IMR-90 (cell line): ENCODE measurements at regions not wholly inside any gene's neighbourhood (a gene's known extent, or its start where the extent isn't known, plus 50 kb on each side); places are given as distances from the start of the nearest gene placed in this dataset.

Source experiments
- ATAC-seq: fragments of 200-7000 bp; cut with Tn5 transposase; 2 replicates; pipeline ENCODE4 v1.9.1; 2020; ENCODE audit warnings: low read depth, mild to moderate bottlenecking, moderate library complexity
- BruUV-seq: library from RNA; stranded (reverse); fragments of 400-500 nt; replicated peaks from 2 replicates; lab custom pipeline; 2021; lab: Mats Ljungman, UMichigan
- CTCF ChIA-PET: fragments of 300-600 bp; formaldehyde crosslinking; extraction: SDS; loops from one replicate; lab custom pipeline; 2021; ENCODE audit warnings: antibody characterized with exemption; lab: Yijun Ruan, JAX
- POLR2A ChIA-PET: fragments of 300-600 bp; sonication (Branson Sonifier 250); formaldehyde crosslinking; loops from one replicate; lab custom pipeline; 2022; ENCODE audit warnings: antibody characterized with exemption; ENCODE audit not compliant: unreplicated experiment; lab: Charles Lee
- DNase-seq: peaks from one replicate; pipeline ENCODE4 v3.0.0; 2013
- H2AFZ ChIP-seq: replicated peaks from 2 replicates; pipeline ENCODE3; 2013; ENCODE audit warnings: low read length, mild to moderate bottlenecking; ENCODE audit not compliant: poor library complexity
- H2AK5ac ChIP-seq: 2 replicates; pipeline ENCODE4 v1.6.1; 2013; ENCODE audit warnings: low read depth, low read length, inconsistent platforms
- H2AK9ac ChIP-seq: replicated peaks from 2 replicates; pipeline ENCODE3; 2013; ENCODE audit warnings: mild to moderate bottlenecking, low read depth, low read length, moderate library complexity; ENCODE audit not compliant: poor library complexity
- H2BK120ac ChIP-seq: 2 replicates; pipeline ENCODE4 v1.6.1; 2013; ENCODE audit warnings: low read depth, low read length, inconsistent platforms
- H2BK15ac ChIP-seq: 3 replicates; pipeline ENCODE4 v1.6.1; 2013; ENCODE audit warnings: low read depth, low read length, inconsistent platforms
- H2BK20ac ChIP-seq: 2 replicates; pipeline ENCODE4 v1.6.1; 2013; ENCODE audit warnings: low read depth, mild to moderate bottlenecking, inconsistent platforms, low read length, moderate library complexity
- H2BK5ac ChIP-seq: 2 replicates; pipeline ENCODE4 v1.6.1; 2013; ENCODE audit warnings: mild to moderate bottlenecking, low read depth, low read length, inconsistent platforms; ENCODE audit not compliant: poor library complexity, severe bottlenecking
- H3K14ac ChIP-seq: replicated peaks from 2 replicates; pipeline ENCODE4 v1.6.1; 2013; ENCODE audit warnings: low read depth, low read length, inconsistent platforms
- H3K18ac ChIP-seq: 2 replicates; pipeline ENCODE4 v1.6.1; 2013; ENCODE audit warnings: low read depth, low read length, control low read depth
- H3K23ac ChIP-seq: 2 replicates; pipeline ENCODE4 v1.6.1; 2013; ENCODE audit warnings: low read depth, low read length, inconsistent platforms
- H3K27ac ChIP-seq: 2 replicates; pipeline ENCODE4 v1.5.1; 2013; ENCODE audit warnings: mild to moderate bottlenecking, control low read depth, low read length; ENCODE audit not compliant: insufficient read depth
- H3K27me3 ChIP-seq: 2 replicates; pipeline ENCODE4 v1.6.1; 2013; ENCODE audit warnings: low read length; ENCODE audit not compliant: control insufficient read depth, insufficient read depth
- H3K36me3 ChIP-seq: 2 replicates; pipeline ENCODE4 v1.6.1; 2013; ENCODE audit warnings: low read length, mixed read lengths; ENCODE audit not compliant: control insufficient read depth, insufficient read depth
- H3K4ac ChIP-seq: 2 replicates; pipeline ENCODE4 v1.6.1; 2013; ENCODE audit warnings: low read depth, low read length, inconsistent platforms
- H3K4me1 ChIP-seq: 2 replicates; pipeline ENCODE4 v1.6.1; 2013; ENCODE audit warnings: low read length, mixed read lengths; ENCODE audit not compliant: control insufficient read depth, insufficient read depth
- H3K4me2 ChIP-seq: 2 replicates; pipeline ENCODE4 v1.6.1; 2013; ENCODE audit warnings: low read depth, mild to moderate bottlenecking, control low read depth, low read length, moderate library complexity
- H3K4me3 ChIP-seq: 2 replicates; pipeline ENCODE4 v1.5.1; 2013; ENCODE audit warnings: low read depth, mild to moderate bottlenecking, control low read depth, low read length, moderate library complexity; ENCODE audit not compliant: insufficient read depth
- H3K56ac ChIP-seq: 2 replicates; pipeline ENCODE4 v1.6.1; 2013; ENCODE audit warnings: low read length, inconsistent platforms; ENCODE audit not compliant: insufficient read depth; ENCODE audit errors: extremely low read depth
- H3K79me1 ChIP-seq, 2 experiments: 2 replicates each; pipeline ENCODE4 v1.6.1; 2013; ENCODE audit warnings: low read length in 2 of 2, inconsistent platforms in 1 of 2, low read depth in 1 of 2
- H3K9ac ChIP-seq: 2 replicates; pipeline ENCODE4 v1.6.1; 2013; ENCODE audit warnings: low read depth, low read length, control low read depth
- H3K9me1 ChIP-seq: 2 replicates; pipeline ENCODE4 v1.6.1; 2013; ENCODE audit warnings: low read length, inconsistent platforms; ENCODE audit not compliant: insufficient read depth
- H3K9me3 ChIP-seq: 2 replicates; pipeline ENCODE4 v1.6.1; 2013; ENCODE audit warnings: low read length; ENCODE audit not compliant: control insufficient read depth, insufficient read depth
- H4K20me1 ChIP-seq: 2 replicates; pipeline ENCODE4 v1.6.1; 2013; ENCODE audit warnings: low read length, inconsistent platforms; ENCODE audit not compliant: insufficient read depth
- H4K5ac ChIP-seq: 2 replicates; pipeline ENCODE4 v1.6.1; 2013; ENCODE audit warnings: mild to moderate bottlenecking, low read depth, low read length, control low read depth
- H4K8ac ChIP-seq, 2 experiments: 2 replicates each; pipeline ENCODE4 v1.6.1; 2013; ENCODE audit warnings: low read depth in 2 of 2, low read length in 2 of 2, control low read depth in 1 of 2, inconsistent platforms in 1 of 2
- H4K91ac ChIP-seq: 2 replicates; pipeline ENCODE4 v1.6.1; 2013; ENCODE audit warnings: low read depth, low read length, inconsistent platforms; ENCODE audit not compliant: insufficient read depth
- CEBPB ChIP-seq: IDR thresholded peaks from 2 replicates; pipeline ENCODE4 v1.6.1; 2012; ENCODE audit warnings: low read depth, low read length, improper control_type of control experiment
- CHD1 ChIP-seq: IDR thresholded peaks from 2 replicates; pipeline ENCODE4 v1.6.1; 2012; ENCODE audit warnings: low read depth, low read length, improper control_type of control experiment
- FOS ChIP-seq: fragments of 150-350 bp; IDR thresholded peaks from 2 replicates; pipeline ENCODE4 v1.6.1; 2016; ENCODE audit warnings: low read depth, low read length
- MAZ ChIP-seq: IDR thresholded peaks from 2 replicates; pipeline ENCODE4 v1.6.1; 2012; ENCODE audit warnings: low read depth, mild to moderate bottlenecking, low read length, improper control_type of control experiment, moderate library complexity, borderline replicate concordance
- NFE2L2 ChIP-seq: fragments of 150-350 bp; IDR thresholded peaks from 2 replicates; pipeline ENCODE4 v1.6.1; 2016; ENCODE audit warnings: low read depth, mild to moderate bottlenecking, low read length
- POLR2A ChIP-seq: IDR thresholded peaks from 2 replicates; pipeline ENCODE4 v1.6.1; 2012; ENCODE audit warnings: mild to moderate bottlenecking, low read depth, low read length
- RAD21 ChIP-seq: IDR thresholded peaks from 2 replicates; pipeline ENCODE4 v1.6.1; 2012; ENCODE audit warnings: low read length, improper control_type of control experiment
- WGBS, 2 experiments: methylation state at CpG; one replicate each; pipeline versions ENCODE4 v1.1.5 to v1.1.7; 2013; ENCODE audit warnings: missing lambda C conversion rate in 2 of 2; ENCODE audit not compliant: insufficient read length in 1 of 2; ENCODE audit errors: extremely low coverage in 2 of 2; 5-methylcytosine and 5-hydroxymethylcytosine counted together
- dilution Hi-C: fragments of 300-500 bp; cut with HindIII; formaldehyde crosslinking; loops from one replicate; pipeline ENCODE4 v1.14.3; 2018; ENCODE audit warnings: low sequenced_read_pairs; ENCODE audit not compliant: unreplicated experiment
- in situ Hi-C: fragments of 300-500 bp; cut with MboI; formaldehyde crosslinking; loops from 3 replicates; pipeline ENCODE4 v1.14.3; 2019; ENCODE audit warnings: low sequenced_read_pairs, inconsistent platforms, mixed read lengths
- intact Hi-C: fragments of 100-400 bp; cut with micrococcal nuclease; formaldehyde crosslinking; loops from 2 replicates; pipeline ENCODE4 v1.10.0; 2022
- TF ChIP-seq, protein P1 (sequence below): fragments of 150-350 bp; IDR thresholded peaks from 2 replicates; pipeline ENCODE4 v1.6.1; 2017; ENCODE audit warnings: mild to moderate bottlenecking, antibody characterized with exemption, low read length, low read depth

DNA sequence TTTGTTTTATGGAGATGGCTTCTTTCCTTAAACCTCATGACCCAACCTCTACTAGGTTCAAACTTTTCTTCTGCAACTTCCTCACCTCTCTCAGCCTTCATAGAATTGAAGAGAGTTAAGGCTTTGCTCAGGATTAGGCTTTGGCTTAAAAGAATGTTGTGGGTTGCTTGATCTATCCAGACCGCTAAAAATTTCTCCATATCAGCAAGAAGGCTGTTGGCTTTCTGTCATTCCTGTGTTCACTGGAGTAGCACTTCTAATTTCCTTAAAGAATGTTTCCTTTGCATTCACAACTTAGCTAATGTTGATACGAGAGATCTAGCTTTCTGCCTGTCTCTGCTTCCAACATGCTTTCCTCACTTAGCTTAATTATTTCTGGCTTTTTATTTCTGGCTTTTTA is 58.1 kb upstream of the KYNU start:
- Histone ChIP-seq H3K36me3 (no peaks in the 10 kb centered on the region), H4K5ac (no peak overlapping the region), H3K27me3 (no peaks in the 10 kb centered on the region), H2AK9ac (no peak overlapping the region), H3K9ac (no peak overlapping the region), H3K14ac (no peak overlapping the region), H3K9me1 (no peaks in the 10 kb centered on the region), H4K91ac (no peak overlapping the region), H2AK5ac (no peak overlapping the region), H2BK5ac (no peak overlapping the region), H2BK120ac (no peak overlapping the region), H2AFZ (no peak overlapping the region), H2BK15ac (no peak overlapping the region), H2BK20ac (no peak overlapping the region), H4K8ac (no peak overlapping the region), H3K23ac (no peak overlapping the region), H3K4me1 (0 out of 2 replicates have a peak, but pooled peaks cover 2% of the 10 kb centered on the region), H3K56ac (no peak overlapping the region), H3K9me3 (no peaks in the 10 kb centered on the region), H3K4ac (no peak overlapping the region), H4K20me1 (no peaks in the 10 kb centered on the region), H3K79me1 (no peaks in the 10 kb centered on the region), H3K27ac (no peak overlapping the region), H3K4me3 (no peak overlapping the region), H3K4me2 (no peak overlapping the region), H3K18ac (no peak overlapping the region)
- ATAC-seq = no peak
- intact Hi-C loops = no loop called here
- in situ Hi-C loops = no loop called here
- WGBS, 2 experiments = no CpG with 5 or more reads among the region's 2 CpGs
- POLR2A ChIA-PET = no interaction called here
- dilution Hi-C loops = no loop called here
- no peak for DNase-seq
- TF ChIP-seq FOS = no peak
- TF ChIP-seq NFE2L2 = no peak
- no peak for TF ChIP-seq CHD1
- TF ChIP-seq RAD21 = no peak
- no peak for TF ChIP-seq POLR2A
- TF ChIP-seq, protein P1, sequence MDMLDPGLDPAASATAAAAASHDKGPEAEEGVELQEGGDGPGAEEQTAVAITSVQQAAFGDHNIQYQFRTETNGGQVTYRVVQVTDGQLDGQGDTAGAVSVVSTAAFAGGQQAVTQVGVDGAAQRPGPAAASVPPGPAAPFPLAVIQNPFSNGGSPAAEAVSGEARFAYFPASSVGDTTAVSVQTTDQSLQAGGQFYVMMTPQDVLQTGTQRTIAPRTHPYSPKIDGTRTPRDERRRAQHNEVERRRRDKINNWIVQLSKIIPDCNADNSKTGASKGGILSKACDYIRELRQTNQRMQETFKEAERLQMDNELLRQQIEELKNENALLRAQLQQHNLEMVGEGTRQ = no peak
- TF ChIP-seq CEBPB = no peak
- no peak for TF ChIP-seq MAZ
- CTCF ChIA-PET = no interaction called here
- no TSS peak for BruUV-seq
